Panc1 (cell line): ENCODE measurements at regions not wholly inside any gene's neighbourhood (a gene's known extent, or its start where the extent isn't known, plus 50 kb on each side); places are given as distances from the start of the nearest gene placed in this dataset.

ENCODE experiments used
- ATAC-seq: fragments of 200-7000 bp; cut with Tn5 transposase; 2 replicates; pipeline ENCODE4 v1.9.1; 2020; ENCODE audit warnings: mild to moderate bottlenecking, moderate library complexity
- BruUV-seq: library from RNA; stranded (reverse); fragments of 400-500 nt; replicated peaks from 2 replicates; lab custom pipeline; 2021; lab: Mats Ljungman, UMichigan
- CTCF ChIA-PET: fragments of 300-600 bp; sonication (Branson Sonifier 250); formaldehyde crosslinking; loops from one replicate; lab custom pipeline; 2022; ENCODE audit warnings: antibody characterized with exemption; lab: Charles Lee
- POLR2A ChIA-PET: fragments of 300-600 bp; sonication (Branson Sonifier 250); formaldehyde crosslinking; loops from one replicate; lab custom pipeline; 2022; ENCODE audit warnings: antibody characterized with exemption; lab: Charles Lee
- DNase-seq: peaks from one replicate; pipeline ENCODE4 v3.0.0-alpha.2; 2010; ENCODE audit warnings: low read depth, low spot score
- H3K27ac ChIP-seq: 2 replicates; pipeline ENCODE4 v1.5.1; 2011; ENCODE audit warnings: mild to moderate bottlenecking, low read length, inconsistent platforms
- H3K27me3 ChIP-seq: fragments of 200-500 bp; sonication (Bioruptor generic); 2 replicates; pipeline ENCODE4 v1.6.0; 2014; ENCODE audit warnings: low read length, inconsistent platforms; ENCODE audit not compliant: control insufficient read depth, insufficient read depth
- H3K36me3 ChIP-seq: fragments of 200-500 bp; sonication (Bioruptor generic); 2 replicates; pipeline ENCODE4 v1.5.1; 2014; ENCODE audit warnings: inconsistent platforms, mild to moderate bottlenecking, low read length, moderate library complexity; ENCODE audit not compliant: control insufficient read depth, insufficient read depth
- H3K4me1 ChIP-seq: 2 replicates; pipeline ENCODE4 v1.5.1; 2011; ENCODE audit warnings: inconsistent platforms, mild to moderate bottlenecking, low read length, moderate library complexity; ENCODE audit not compliant: control insufficient read depth, insufficient read depth
- H3K4me3 ChIP-seq, 2 experiments: 2 replicates each; pipeline ENCODE4 v1.5.1; 2011 to 2012; ENCODE audit warnings: low read depth in 2 of 2, low read length in 2 of 2, mild to moderate bottlenecking in 2 of 2, inconsistent platforms in 1 of 2, moderate library complexity in 1 of 2
- H3K9me3 ChIP-seq: fragments of 200-500 bp; sonication (Bioruptor generic); 2 replicates; pipeline ENCODE4 v1.5.1; 2014; ENCODE audit warnings: low read depth, mild to moderate bottlenecking, inconsistent platforms, low read length, moderate library complexity; ENCODE audit not compliant: control insufficient read depth, insufficient read depth
- CTCF ChIP-seq: fragments of 450-650 bp; IDR thresholded peaks from 2 replicates; pipeline ENCODE4 v1.5.1; 2017; ENCODE audit warnings: mild to moderate bottlenecking
- POLR2AphosphoS5 ChIP-seq: IDR thresholded peaks from 2 replicates; pipeline ENCODE4 v1.6.1; 2012; ENCODE audit warnings: mild to moderate bottlenecking, low read depth, low read length, moderate library complexity
- REST ChIP-seq, 2 experiments: IDR thresholded peaks; 2 replicates each; pipeline ENCODE4 v1.6.1; 2011 to 2012; ENCODE audit warnings: low read depth in 2 of 2, control low read depth in 1 of 2, low read length in 1 of 2, mild to moderate bottlenecking in 1 of 2, moderate library complexity in 1 of 2; ENCODE audit not compliant: insufficient read depth in 1 of 2
- SIN3A ChIP-seq: IDR thresholded peaks from 2 replicates; pipeline ENCODE4 v1.6.1; 2012; ENCODE audit warnings: low read depth, mild to moderate bottlenecking, low read length, moderate library complexity, borderline replicate concordance; ENCODE audit not compliant: insufficient read depth
- TCF7L2 ChIP-seq: IDR thresholded peaks from 2 replicates; pipeline ENCODE4 v1.6.1; 2011; ENCODE audit warnings: mild to moderate bottlenecking, low read depth, low read length, inconsistent platforms
- in situ Hi-C: cut with HindIII; loops from 2 replicates; pipeline ENCODE4 v1.10.0; 2016; ENCODE audit warnings: low sequenced_read_pairs, low pct_unique_long_range_greater_than_20kb
- intact Hi-C: fragments of 100-400 bp; cut with micrococcal nuclease; formaldehyde crosslinking; loops from one replicate; pipeline ENCODE4 v1.10.0; 2022; ENCODE audit not compliant: unreplicated experiment

- Histone ChIP-seq H3K4me1 (no peaks in the 10 kb centered on the region), H3K27ac (no peak overlapping the region), H3K9me3 (no peaks in the 10 kb centered on the region), H3K4me3 (no peak overlapping the region), H3K27me3 (peaks cover 6% of the 10 kb centered on the region; the same call in 1 of the 2 replicates), H3K36me3 (no peaks in the 10 kb centered on the region)
- no peak for DNase-seq
- no peak for TF ChIP-seq CTCF
- no peak for TF ChIP-seq POLR2AphosphoS5
- no peak for TF ChIP-seq TCF7L2
- TF ChIP-seq REST (IDR thresholded peaks at IDR 0.05; ENCODE audit: insufficient read depth in 1 of 2, low read depth in 2 of 2, low read length in 1 of 2): no peak
- no peak for TF ChIP-seq SIN3A
- CTCF ChIA-PET: no interaction called here
- no TSS peak for BruUV-seq
- in situ Hi-C loops (no loop called here), intact Hi-C loops (no loop called here)
- no peak for ATAC-seq
- POLR2A ChIA-PET: no interaction called here
Measured at GRCh38 chr6:135105299-135105698, 50.7 kb upstream of the HBS1L start.
